ENCODE measurements at regions not wholly inside any gene's neighbourhood (a gene's known extent, or its start where the extent isn't known, plus 50 kb on each side); places are given as distances from the start of the nearest gene placed in this dataset.
"Not testable (repeated sequence)": the region's sequence is repeated elsewhere in the genome, so short reads cannot be mapped to it uniquely, and the experiment has no call there.

- no peak for DNase-seq (ENCODE audit: low read depth in 4 of 4, low spot score in 1 of 4)
Measured at GRCh38 chr9:7545371-7546165, 254.0 kb downstream of the DMAC1 start.

GRCh38 chr9:7542693-7543092 lies 256.9 kb downstream of the DMAC1 start:
- DNase-seq (ENCODE audit: low read depth in 4 of 4, low spot score in 1 of 4): no peak

- no peak for DNase-seq (ENCODE audit: low read depth in 4 of 4, low spot score in 1 of 4)
Measured at GRCh38 chr9:7542126-7542525, 257.5 kb downstream of the DMAC1 start.

GRCh38 chr9:7536310-7536939 lies 263.2 kb downstream of the DMAC1 start:
- DNase-seq (ENCODE audit: low read depth in 4 of 4, low spot score in 1 of 4): peak in 1 of 4 experiments; percentile 10

- DNase-seq (ENCODE audit: low read depth in 4 of 4, low spot score in 1 of 4): no peak
Measured at GRCh38 chr9:7534211-7534935, 265.2 kb downstream of the DMAC1 start.

GRCh38 chr9:7533376-7534090 lies 266.0 kb downstream of the DMAC1 start:
- DNase-seq (ENCODE audit: low read depth in 4 of 4, low spot score in 1 of 4): no peak

- no peak for DNase-seq (ENCODE audit: low read depth in 4 of 4, low spot score in 1 of 4)
Measured at GRCh38 chr9:7523426-7524043, 276.0 kb downstream of the DMAC1 start.

GRCh38 chr9:7520396-7520795 lies 279.2 kb downstream of the DMAC1 start:
- no peak for DNase-seq (ENCODE audit: low read depth in 4 of 4, low spot score in 1 of 4)

- no peak for DNase-seq (ENCODE audit: low read depth in 4 of 4, low spot score in 1 of 4)
Measured at GRCh38 chr9:7516376-7516775, 283.2 kb downstream of the DMAC1 start.

GRCh38 chr9:7510199-7510598 lies 289.4 kb downstream of the DMAC1 start:
- DNase-seq (ENCODE audit: low read depth in 4 of 4, low spot score in 1 of 4): no peak

GRCh38 chr9:7509576-7510145 lies 289.9 kb downstream of the DMAC1 start:
- DNase-seq (ENCODE audit: low read depth in 4 of 4, low spot score in 1 of 4): no peak

- DNase-seq (ENCODE audit: low read depth in 4 of 4, low spot score in 1 of 4): no peak
Measured at GRCh38 chr9:7508516-7508915, 291.1 kb downstream of the DMAC1 start.

GRCh38 chr9:7507566-7508270 lies 291.9 kb downstream of the DMAC1 start:
- DNase-seq (ENCODE audit: low read depth in 4 of 4, low spot score in 1 of 4): no peak

- no peak for DNase-seq (ENCODE audit: low read depth in 4 of 4, low spot score in 1 of 4)
Measured at GRCh38 chr9:7507026-7507425, 292.6 kb downstream of the DMAC1 start.

GRCh38 chr9:7500521-7500920 lies 299.1 kb downstream of the DMAC1 start:
- DNase-seq (ENCODE audit: low read depth in 4 of 4, low spot score in 1 of 4): no peak

- DNase-seq (ENCODE audit: low read depth in 4 of 4, low spot score in 1 of 4): no peak
Measured at GRCh38 chr9:7491641-7492040, 307.9 kb downstream of the DMAC1 start.

GRCh38 chr9:7490317-7491108 lies 309.1 kb downstream of the DMAC1 start:
- no peak for DNase-seq (ENCODE audit: low read depth in 4 of 4, low spot score in 1 of 4)

GRCh38 chr9:7489036-7489435 lies 310.5 kb downstream of the DMAC1 start:
- no peak for DNase-seq (ENCODE audit: low read depth in 4 of 4, low spot score in 1 of 4)

GRCh38 chr9:7484014-7484413 lies 315.6 kb downstream of the DMAC1 start:
- not testable (repeated sequence) for DNase-seq (ENCODE audit: low read depth in 4 of 4, low spot score in 1 of 4)

Data from stimulated activated CD4-positive, alpha-beta T cell treated with anti-CD3 and anti-CD28 coated beads, Interleukin-1b, Interleukin-23, amount 100 ng/mL, for 24 hours (primary cell).